Stimulated activated memory B cell treated with anti-CD40 and anti-IgM and Interleukin-4, amounts not matched to agents 10 μg/mL and 1 μg/mL and 100 μg/mL, for 72 hours (primary cell): ENCODE measurements at regions not wholly inside any gene's neighbourhood (a gene's known extent, or its start where the extent isn't known, plus 50 kb on each side); places are given as distances from the start of the nearest gene placed in this dataset.
"Not testable (repeated sequence)": the region's sequence is repeated elsewhere in the genome, so short reads cannot be mapped to it uniquely, and the experiment has no call there.

Experiments
- ATAC-seq: fragments of 150-1000 bp; cut with Tn5 transposase; 2 replicates; pipeline ENCODE4 v1.10.0; 2021
- H3K27ac Mint-ChIP-seq: one replicate; pipeline ENCODE4 v1.8.0; 2022; ENCODE audit warnings: mild to moderate bottlenecking, mixed read lengths
- H3K27me3 Mint-ChIP-seq: one replicate; pipeline ENCODE4 v1.8.0; 2022; ENCODE audit warnings: mixed read lengths
- H3K36me3 Mint-ChIP-seq: one replicate; pipeline ENCODE4 v1.8.0; 2022; ENCODE audit warnings: mixed read lengths
- H3K4me1 Mint-ChIP-seq: one replicate; pipeline ENCODE4 v1.8.0; 2022; ENCODE audit warnings: mixed read lengths
- H3K4me3 Mint-ChIP-seq: one replicate; pipeline ENCODE4 v1.8.0; 2022; ENCODE audit warnings: mild to moderate bottlenecking, moderate library complexity, mixed read lengths
- H3K9me3 Mint-ChIP-seq: one replicate; pipeline ENCODE4 v1.8.0; 2022; ENCODE audit warnings: mixed read lengths

DNA sequence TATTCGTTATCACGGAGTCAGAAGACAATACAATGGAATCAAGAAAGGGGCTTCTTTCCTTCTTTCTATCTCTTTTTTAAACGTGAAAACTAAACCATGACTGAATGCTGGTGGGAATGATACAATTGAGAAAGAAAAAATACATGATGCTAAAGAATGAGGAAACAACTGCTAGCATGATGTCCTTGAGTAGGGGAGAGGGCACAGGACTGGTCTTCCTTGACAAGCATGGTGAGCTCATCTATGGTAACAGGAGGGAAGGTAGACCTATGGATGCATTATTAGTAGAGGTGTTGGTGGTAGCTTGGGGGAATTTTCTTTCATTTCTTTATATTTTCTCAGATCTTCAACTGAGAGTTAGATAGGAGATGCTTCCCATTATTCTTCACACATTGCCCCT lies 88.9 kb upstream of the COL1A2 start:
- peaks cover 12% of the 10 kb centered on the region for H3K27me3 Mint-ChIP-seq

DNA sequence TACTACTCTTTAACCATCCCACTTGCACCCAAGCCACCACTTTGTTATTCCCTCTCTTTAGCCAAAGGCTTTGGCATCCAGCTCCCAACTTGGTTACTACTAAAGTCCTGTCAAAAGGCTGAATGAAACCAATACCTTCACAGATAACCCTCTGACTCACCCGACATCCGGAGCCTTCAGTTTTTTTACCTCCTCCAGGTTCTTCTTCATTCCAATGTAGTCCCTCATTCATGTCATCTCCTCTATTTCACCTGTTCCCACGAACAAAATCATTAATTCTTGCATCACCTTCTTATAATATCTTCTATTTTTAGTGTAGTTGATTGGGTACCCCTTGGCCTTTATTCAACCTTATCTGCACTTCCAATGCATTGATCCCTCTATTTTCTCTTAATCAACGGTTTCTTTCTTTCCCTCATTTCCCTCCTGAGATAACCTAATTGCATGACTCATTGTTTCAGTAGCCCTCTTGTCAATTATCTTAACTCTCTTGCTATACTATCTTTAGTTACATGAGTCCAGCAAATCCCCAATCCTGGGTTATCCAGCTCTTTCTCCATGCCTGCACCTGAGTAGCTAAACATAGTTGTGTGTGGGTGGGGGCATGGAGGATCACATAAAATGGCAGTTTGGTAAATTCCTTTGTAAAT lies 87.2 kb upstream of the COL1A2 start:
- Mint-ChIP-seq H3K36me3 (peaks cover 5% of the 10 kb centered on the region), H3K4me1 (no peaks in the 10 kb centered on the region), H3K27me3 (peaks cover 12% of the 10 kb centered on the region), H3K27ac (no peak overlapping the region), H3K4me3 (no peak overlapping the region), H3K9me3 (peaks cover 10% of the 10 kb centered on the region)
- ATAC-seq: no peak

More for the DNA sequence above, 88.9 kb upstream of the COL1A2 start:
- no peak overlapping the region for H3K4me3 Mint-ChIP-seq
- peaks cover 10% of the 10 kb centered on the region for H3K9me3 Mint-ChIP-seq
- no peak for ATAC-seq
- no peaks in the 10 kb centered on the region for H3K4me1 Mint-ChIP-seq
- H3K36me3 Mint-ChIP-seq: peaks cover 5% of the 10 kb centered on the region
- H3K27ac Mint-ChIP-seq: no peak overlapping the region

DNA sequence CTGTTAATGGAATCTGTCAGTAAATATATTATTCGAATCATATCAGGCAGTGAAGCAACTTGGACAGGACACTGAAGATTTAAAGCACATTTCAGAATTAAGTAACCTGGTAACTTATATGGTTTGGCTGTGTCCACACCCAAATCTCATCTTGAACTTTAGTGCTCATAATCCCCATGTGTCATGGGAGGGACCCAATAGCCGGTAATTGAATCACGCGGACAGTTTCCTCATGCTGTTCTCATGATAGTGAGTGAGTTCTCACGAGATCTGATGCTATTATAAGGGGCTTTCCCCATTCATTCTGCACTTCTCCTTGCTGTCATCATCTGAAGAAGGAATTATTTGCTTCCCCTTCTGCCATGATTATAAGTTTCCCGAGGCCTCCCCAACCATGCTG lies 83.2 kb upstream of the COL1A2 start:
- H3K4me1 Mint-ChIP-seq: no peaks in the 10 kb centered on the region
- no peak overlapping the region for H3K4me3 Mint-ChIP-seq
- H3K27ac Mint-ChIP-seq: no peak overlapping the region
- peaks cover 5% of the 10 kb centered on the region for H3K36me3 Mint-ChIP-seq
- peaks cover 6% of the 10 kb centered on the region for H3K9me3 Mint-ChIP-seq
- ATAC-seq: no peak
- peaks cover 12% of the 10 kb centered on the region for H3K27me3 Mint-ChIP-seq

DNA sequence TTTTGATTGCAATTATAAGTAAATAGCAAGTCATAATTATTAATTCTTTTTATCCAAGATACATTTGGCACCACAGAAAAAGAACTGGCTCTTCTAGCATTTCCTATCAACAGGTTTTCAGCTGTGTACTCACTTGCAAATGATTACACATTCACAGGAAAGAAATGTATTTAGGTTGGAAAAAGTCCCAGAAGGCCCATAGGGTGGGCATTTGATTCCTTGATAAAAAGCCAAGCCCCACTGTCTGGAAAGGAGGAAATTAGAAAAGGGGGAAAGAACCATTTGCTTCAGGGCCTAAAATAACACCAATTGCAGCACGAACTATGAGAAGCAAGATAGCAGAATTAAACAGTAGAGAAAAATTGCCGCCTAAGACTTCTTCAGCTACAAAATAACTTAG lies 80.8 kb upstream of the COL1A2 start:
- ATAC-seq: no peak
- Mint-ChIP-seq H3K4me3 (no peak overlapping the region), H3K9me3 (peaks cover 6% of the 10 kb centered on the region), H3K27ac (no peak overlapping the region), H3K36me3 (peaks cover 5% of the 10 kb centered on the region), H3K4me1 (no peaks in the 10 kb centered on the region), H3K27me3 (peaks cover 12% of the 10 kb centered on the region)

DNA sequence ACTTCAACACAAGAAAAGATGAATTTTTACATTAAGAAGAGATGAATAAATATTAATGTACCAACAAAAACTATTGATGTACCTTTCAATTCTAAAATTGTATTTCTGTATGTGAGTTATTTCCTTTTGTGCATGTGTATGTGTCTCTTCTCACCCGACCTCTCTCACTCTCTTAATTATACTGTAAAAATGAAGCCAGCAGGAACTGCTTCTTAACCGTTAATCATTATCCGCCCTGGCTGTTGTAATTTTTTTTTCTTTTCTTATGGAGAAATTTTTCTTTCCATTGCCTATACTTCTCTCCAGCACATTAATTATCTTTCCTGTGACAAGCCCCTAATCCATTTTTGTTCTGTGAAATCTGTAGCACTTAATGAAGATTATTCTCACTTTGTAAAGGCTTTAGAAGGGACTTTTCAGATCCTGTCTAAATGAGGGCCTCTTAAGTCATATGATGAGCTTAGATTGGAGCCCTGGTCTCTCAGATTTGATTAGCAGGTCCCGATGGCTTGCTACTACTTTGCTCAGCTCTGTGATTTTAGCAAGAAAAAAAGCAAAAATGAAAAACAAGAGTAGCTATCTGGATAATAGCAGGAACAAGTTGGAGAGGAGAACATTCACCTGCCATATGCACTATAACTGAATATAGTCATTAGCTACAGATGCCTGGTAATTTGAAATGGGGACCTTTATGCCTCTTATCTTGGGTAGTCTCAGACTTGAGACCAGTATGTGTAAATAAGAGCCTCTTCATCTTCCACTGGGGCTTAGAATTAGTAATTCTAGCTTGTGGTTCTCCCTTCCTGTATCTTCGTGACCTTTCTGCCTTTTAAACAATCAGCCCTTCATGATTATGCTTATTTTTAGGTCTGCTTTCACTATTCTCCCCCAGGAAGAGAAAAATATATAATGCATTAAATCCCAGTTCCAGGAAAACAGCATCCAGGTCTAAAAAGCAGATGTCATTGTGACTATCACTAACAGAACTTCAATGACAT lies 80.0 kb upstream of the COL1A2 start:
- Mint-ChIP-seq H3K27ac (no peak overlapping the region), H3K4me1 (no peaks in the 10 kb centered on the region), H3K9me3 (peaks cover 3% of the 10 kb centered on the region), H3K4me3 (no peak overlapping the region), H3K27me3 (peaks cover 5% of the 10 kb centered on the region), H3K36me3 (peaks cover under 1% of the 10 kb centered on the region)
- ATAC-seq: no peak

DNA sequence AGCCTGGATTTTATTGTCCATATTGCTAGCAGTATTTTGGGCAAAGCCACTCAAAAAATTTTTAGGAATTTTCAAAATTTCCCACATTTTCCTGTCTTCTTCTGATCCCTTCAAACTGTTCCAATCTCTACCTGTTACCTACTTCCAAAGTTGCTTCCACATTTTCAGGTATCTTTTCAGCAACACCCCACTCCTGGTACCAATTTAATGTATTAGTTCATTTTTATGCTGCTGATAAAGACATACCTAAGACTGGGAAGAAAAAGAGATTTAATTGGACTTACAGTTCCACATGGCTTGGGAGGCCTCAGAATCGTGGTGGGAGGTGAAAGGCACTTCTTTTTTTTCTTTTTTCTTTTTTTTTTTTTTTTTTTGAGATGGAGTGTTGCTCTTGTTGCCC lies 73.6 kb upstream of the COL1A2 start:
- peaks cover 17% of the 10 kb centered on the region for H3K27me3 Mint-ChIP-seq
- not testable (repeated sequence) for H3K4me1 Mint-ChIP-seq, ATAC-seq, H3K9me3 Mint-ChIP-seq, H3K4me3 Mint-ChIP-seq, H3K36me3 Mint-ChIP-seq, H3K27ac Mint-ChIP-seq

DNA sequence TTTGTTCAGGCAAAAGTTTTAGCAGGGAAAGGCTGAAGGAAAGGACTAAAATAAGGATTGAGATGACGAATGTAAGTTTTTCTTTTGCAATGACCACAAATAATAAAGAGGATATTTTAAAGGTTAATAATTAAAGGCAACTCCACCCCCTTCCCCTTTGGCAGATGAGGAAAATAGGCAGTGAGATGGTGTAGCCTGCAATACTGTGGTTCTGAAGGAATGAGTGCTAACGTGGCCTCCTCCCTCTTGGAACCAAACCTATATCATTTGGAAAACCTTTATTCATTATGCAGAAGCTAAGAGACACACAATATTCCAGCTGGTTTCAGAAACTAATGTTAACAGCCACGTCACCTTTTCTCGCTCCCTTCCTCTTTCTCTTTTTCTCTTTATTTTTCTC lies 70.9 kb upstream of the COL1A2 start:
- Mint-ChIP-seq H3K4me3 (no peak overlapping the region), H3K4me1 (no peaks in the 10 kb centered on the region), H3K9me3 (peaks cover 12% of the 10 kb centered on the region), H3K36me3 (peaks cover 10% of the 10 kb centered on the region), H3K27me3 (peaks cover 27% of the 10 kb centered on the region), H3K27ac (no peak overlapping the region)
- ATAC-seq: no peak

DNA sequence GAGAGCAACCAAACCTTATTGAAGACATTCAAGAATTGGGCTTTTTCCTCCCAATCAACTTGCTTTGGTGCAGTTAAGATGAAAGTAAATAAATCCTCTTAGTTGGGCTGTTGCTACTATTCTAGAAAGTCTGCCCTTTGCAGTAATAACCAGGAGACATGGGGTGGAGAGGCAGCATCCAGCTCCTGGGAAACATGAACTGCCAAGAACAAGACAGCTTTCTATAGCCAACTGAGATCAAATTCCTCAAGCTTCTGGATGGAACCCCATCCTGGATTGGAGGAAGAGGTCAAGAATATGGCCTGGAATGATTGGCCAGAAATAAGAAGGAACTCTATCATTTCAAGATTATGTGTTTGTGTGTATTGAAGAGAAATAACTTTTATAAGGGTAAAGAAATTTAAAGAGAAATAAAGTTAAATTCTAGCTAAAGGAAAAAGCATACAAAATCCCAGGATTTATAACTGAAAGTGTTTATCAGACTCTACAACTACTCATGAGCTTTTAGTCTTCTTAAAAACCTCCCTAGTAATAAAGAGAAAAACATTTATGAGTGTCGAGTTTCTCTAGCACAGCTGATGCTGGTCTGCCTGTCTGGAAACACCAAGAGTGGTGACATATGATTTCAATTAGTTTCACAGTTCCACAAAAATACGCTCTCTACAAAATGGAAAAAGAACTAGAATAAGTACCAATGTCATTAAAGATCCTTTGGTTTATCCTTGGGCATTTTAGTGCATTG lies 70.1 kb upstream of the COL1A2 start:
- Mint-ChIP-seq H3K4me1 (no peaks in the 10 kb centered on the region), H3K36me3 (peaks cover 10% of the 10 kb centered on the region), H3K27ac (no peak overlapping the region), H3K4me3 (no peak overlapping the region), H3K9me3 (peaks cover 12% of the 10 kb centered on the region), H3K27me3 (peaks cover 27% of the 10 kb centered on the region)
- ATAC-seq: no peak

DNA sequence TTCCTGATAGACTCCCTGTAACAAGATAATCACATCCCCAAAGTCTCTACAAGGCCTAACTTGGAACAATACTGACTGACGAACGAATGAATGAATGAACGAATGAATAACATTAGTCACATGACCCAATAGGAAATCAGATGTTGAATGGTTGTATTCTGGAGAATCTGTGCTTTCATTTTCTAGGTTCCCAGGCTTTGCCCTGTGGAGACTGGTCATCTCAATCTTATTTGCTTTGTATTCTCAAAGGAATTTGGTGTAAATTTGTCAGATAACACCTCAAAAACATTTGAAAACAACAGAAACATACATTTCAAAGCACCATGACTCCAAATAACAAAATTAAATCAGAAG lies 69.6 kb upstream of the COL1A2 start:
- no peaks in the 10 kb centered on the region for H3K4me1 Mint-ChIP-seq
- peaks cover 27% of the 10 kb centered on the region for H3K27me3 Mint-ChIP-seq
- H3K9me3 Mint-ChIP-seq: peaks cover 9% of the 10 kb centered on the region
- H3K4me3 Mint-ChIP-seq: no peak overlapping the region
- peaks cover 10% of the 10 kb centered on the region for H3K36me3 Mint-ChIP-seq
- ATAC-seq: no peak
- H3K27ac Mint-ChIP-seq: no peak overlapping the region

DNA sequence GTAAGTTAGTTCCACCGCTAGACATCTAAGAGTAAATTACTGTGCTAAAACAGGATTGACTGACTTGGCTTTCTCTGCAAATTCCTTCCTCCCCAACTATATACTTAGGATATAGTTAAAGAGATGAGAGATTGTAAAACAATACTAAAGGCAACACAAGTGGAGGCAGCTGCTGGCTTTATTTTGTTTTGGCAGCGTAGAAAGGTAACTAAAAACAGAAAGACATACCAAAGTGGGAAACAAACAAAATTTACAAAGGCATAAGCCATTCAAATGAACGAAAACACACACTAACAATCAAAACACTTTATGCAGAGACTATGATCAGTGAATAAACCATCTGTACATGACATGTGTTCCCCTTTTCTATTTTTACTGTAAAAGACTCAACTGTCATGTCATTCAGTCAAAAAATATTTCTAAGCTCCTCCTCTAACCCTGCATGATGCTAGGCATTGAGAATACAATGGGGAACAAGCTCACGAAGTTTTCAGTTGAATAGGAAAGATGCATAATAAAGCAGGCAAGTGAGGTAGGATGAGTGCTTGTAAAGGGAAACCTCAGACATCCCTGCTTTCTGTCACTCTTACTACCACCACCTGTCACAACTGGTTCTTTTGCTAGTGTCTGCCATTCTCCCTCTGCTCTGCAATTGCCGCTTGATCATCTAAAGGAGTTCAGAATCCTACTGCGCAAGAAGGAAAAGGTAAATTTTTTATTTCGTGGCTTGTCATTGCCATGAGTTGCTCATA lies 64.2 kb upstream of the COL1A2 start:
- Mint-ChIP-seq H3K9me3 (peaks cover 6% of the 10 kb centered on the region), H3K36me3 (no peaks in the 10 kb centered on the region), H3K27me3 (peaks cover 10% of the 10 kb centered on the region), H3K27ac (no peak overlapping the region), H3K4me1 (no peaks in the 10 kb centered on the region), H3K4me3 (no peak overlapping the region)
- ATAC-seq: no peak

DNA sequence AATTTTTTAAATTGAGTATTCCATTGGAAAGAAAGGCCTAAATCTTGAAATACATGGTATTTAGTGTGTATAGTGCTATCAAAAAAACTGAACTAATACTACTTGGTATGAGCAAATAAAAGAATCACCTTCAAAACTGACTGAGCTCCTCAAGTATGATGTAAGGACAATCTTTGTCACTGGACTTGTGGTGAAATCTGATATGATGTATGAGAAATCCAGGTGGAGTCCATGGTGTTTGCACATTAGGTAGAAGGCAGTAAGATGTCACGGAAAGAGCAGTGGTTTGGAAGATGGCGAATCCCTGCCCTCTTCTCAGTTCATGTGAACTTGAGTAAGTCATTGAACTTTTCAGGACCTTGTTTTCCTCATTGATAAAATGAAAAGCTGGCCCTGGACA lies 62.1 kb upstream of the COL1A2 start:
- Mint-ChIP-seq H3K4me3 (no peak overlapping the region), H3K36me3 (no peaks in the 10 kb centered on the region), H3K4me1 (no peaks in the 10 kb centered on the region), H3K27me3 (no peaks in the 10 kb centered on the region), H3K27ac (no peak overlapping the region), H3K9me3 (no peaks in the 10 kb centered on the region)
- no peak for ATAC-seq

DNA sequence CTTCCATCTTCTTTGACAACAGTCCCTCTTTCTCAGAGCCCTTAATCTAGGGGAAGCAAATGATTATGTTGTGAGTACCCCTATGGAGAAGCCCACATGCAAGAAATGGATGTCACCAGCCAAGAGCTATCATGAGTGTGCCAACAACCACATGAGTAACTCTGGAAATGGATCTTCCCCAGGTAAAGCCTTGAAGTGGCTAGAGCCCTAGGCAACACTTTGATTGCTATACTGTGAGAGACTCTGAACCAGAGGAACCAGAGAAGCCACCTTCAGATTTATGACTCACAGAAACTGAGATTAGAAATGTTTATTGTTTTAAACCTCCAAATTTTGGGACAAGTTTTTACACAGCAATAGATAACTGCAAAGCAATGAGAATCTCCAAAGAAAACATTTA lies 60.9 kb upstream of the COL1A2 start:
- H3K27ac Mint-ChIP-seq: no peak overlapping the region
- H3K27me3 Mint-ChIP-seq: no peaks in the 10 kb centered on the region
- no peak overlapping the region for H3K4me3 Mint-ChIP-seq
- no peaks in the 10 kb centered on the region for H3K9me3 Mint-ChIP-seq
- H3K36me3 Mint-ChIP-seq: no peaks in the 10 kb centered on the region
- H3K4me1 Mint-ChIP-seq: no peaks in the 10 kb centered on the region
- no peak for ATAC-seq

DNA sequence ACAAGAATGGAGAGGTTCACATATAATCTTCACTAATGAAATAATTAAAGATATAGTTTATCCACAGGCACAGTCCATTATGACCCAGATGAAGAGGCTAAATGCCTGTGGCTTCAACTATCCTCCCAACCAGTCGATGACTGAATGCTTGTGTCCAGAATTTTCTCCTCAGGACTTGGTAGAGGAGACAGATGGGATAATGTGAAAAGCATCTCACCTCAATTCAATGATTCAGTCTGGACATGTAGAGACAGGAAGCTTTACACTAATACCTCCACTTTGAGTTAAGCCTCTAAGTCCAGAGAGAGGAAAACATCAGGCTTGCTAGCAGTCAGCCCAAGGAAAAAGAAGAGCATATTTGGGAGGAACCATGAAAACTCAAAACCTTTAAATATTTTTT lies 59.1 kb upstream of the COL1A2 start:
- H3K27ac Mint-ChIP-seq: no peak overlapping the region
- no peaks in the 10 kb centered on the region for H3K9me3 Mint-ChIP-seq
- H3K4me3 Mint-ChIP-seq: no peak overlapping the region
- no peak for ATAC-seq
- H3K4me1 Mint-ChIP-seq: peaks cover 6% of the 10 kb centered on the region
- no peaks in the 10 kb centered on the region for H3K36me3 Mint-ChIP-seq
- no peaks in the 10 kb centered on the region for H3K27me3 Mint-ChIP-seq

DNA sequence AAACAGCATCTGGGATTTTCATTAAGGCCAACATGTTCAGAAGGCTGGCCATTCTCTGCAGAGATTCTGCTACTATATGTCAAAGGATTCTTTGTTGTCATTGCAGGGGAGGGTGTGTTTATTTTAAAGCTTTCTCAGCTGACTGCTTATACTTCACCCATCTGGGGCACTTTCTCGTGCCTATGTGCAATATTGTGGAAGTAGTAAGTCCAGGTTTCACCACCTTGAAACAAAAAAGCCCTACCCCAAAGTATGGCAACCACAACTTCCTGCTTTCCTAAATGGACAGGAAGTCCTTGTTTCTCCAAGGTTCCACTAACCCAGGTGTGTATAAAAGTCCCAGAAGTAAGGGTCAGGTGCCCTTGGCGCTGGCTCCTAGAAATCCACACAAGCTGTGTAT lies 58.7 kb upstream of the COL1A2 start:
- Mint-ChIP-seq H3K4me3 (no peak overlapping the region), H3K27me3 (no peaks in the 10 kb centered on the region), H3K36me3 (no peaks in the 10 kb centered on the region), H3K4me1 (peaks cover 6% of the 10 kb centered on the region), H3K9me3 (no peaks in the 10 kb centered on the region), H3K27ac (no peak overlapping the region)
- ATAC-seq: no peak

DNA sequence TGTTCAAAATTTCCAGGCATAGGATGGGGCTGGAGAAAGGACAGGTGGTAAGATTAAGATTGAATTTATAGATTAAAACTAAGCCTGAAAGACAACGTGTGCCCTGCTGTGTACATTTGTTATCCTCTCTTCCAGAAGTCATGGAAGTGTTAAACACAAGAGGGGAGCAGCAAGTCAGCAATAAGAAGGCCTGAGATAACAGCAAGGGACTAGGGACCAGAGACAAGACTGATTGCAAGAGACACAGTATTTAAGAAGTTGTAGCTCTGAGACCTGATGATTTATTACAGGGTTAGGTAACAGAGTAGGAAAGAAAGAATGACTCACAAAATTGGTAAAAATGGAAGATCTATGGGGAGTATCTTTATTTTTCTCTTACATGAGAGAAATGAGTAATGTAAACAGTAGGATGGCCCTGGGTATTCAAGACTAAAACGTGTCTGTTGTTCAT lies 55.7 kb upstream of the COL1A2 start:
- ATAC-seq: no peak
- Mint-ChIP-seq H3K27ac (no peak overlapping the region), H3K4me3 (no peak overlapping the region), H3K4me1 (peaks cover 6% of the 10 kb centered on the region), H3K27me3 (peaks cover 9% of the 10 kb centered on the region), H3K9me3 (no peaks in the 10 kb centered on the region), H3K36me3 (no peaks in the 10 kb centered on the region)
